ENCODE measurements at regions not wholly inside any gene's neighbourhood (a gene's known extent, or its start where the extent isn't known, plus 50 kb on each side); places are given as distances from the start of the nearest gene placed in this dataset.

GRCh38 chr15:81427176-81427575, 53.2 kb upstream of the TMC3 start:
- no peak for DNase-seq

DNA sequence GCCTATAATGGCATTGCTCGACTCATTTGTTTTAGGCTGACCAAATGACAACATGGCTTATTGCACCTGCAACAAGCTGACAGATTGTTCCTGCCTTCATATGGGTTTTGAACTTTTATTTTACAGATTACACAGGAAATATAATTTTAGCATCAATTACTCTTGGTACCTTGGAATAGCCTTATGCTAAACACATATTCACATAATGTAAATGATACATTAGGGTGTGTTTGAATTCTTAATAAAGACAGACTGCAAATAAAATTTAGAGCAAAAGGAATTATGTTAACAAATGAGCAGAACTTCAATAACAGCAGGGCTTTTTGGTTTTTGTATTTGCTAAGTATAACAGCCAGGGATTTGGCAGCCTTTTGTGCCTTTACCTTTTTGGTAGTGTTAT, 51.9 kb upstream of the TMC3 start:
- DNase-seq = no peak
